ENCODE measurements at regions not wholly inside any gene's neighbourhood (a gene's known extent, or its start where the extent isn't known, plus 50 kb on each side); places are given as distances from the start of the nearest gene placed in this dataset.

DNA sequence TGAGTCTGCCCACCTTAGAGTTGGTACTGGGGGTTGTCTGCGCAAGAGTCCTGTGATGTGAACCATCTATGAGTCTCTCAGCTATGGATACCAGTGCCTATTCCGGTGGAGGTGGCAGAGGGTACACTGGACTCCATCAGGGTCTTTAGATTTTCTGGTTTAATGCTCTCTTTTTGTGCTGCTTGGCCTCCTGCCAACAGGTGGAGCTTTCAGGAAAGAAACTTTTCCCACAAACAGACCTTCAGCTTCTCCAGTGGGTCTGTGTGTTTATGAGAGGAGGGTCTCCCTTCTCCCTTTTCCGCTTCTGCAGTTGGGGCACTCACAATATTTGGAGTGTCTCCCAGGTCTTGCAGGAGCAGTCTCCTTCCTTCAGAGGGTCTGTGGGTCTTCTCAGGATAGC, 1721.9 kb upstream of the SLC39A10 start:
- TF ChIP-seq YY1 (IDR thresholded peaks at IDR 0.05; ENCODE audit: low read depth) (no peak), FOXM1 (IDR thresholded peaks at IDR 0.05; ENCODE audit: borderline replicate concordance, low read depth) (no peak), USF1 (IDR thresholded peaks at IDR 0.05) (no peak), TEAD4 (IDR thresholded peaks at IDR 0.05) (no peak), REST (IDR thresholded peaks at IDR 0.05; ENCODE audit: low read depth) (no peak), CEBPB (IDR thresholded peaks at IDR 0.05) (no peak), RAD21 (IDR thresholded peaks at IDR 0.05; ENCODE audit: low read depth) (no peak), ZBTB7A (IDR thresholded peaks at IDR 0.05; ENCODE audit: low read depth) (no peak), TAF1 (IDR thresholded peaks at IDR 0.05; ENCODE audit: low read depth) (no peak), NFIC (IDR thresholded peaks at IDR 0.05) (no peak), EP300 (IDR thresholded peaks at IDR 0.05; ENCODE audit: borderline replicate concordance) (no peak), MAX (IDR thresholded peaks at IDR 0.05) (no peak), TCF12 (IDR thresholded peaks at IDR 0.05; ENCODE audit: low read depth) (no peak), CREB1 (IDR thresholded peaks at IDR 0.05; ENCODE audit: low read depth) (no peak), EGR1 (IDR thresholded peaks at IDR 0.05) (no peak)

DNA sequence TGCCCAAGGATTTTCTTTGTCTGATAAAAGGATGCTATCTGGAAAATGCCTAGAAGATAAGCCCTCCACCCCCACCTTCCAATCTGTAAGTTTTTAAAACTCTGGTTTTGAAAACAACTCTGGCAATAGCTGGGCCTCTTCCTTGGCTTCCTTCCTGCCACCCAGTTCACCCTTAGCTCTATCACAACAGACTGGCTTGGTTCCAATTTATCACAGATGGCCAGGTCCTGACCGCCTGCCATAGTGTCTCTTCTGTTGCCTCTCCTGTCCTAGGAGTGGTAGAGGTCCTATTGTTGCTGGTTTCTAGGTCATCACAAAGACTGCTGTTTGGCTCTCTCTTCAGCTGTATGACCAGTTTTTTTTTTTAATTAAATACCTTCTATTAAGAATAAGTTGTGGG, 1727.9 kb upstream of the SLC39A10 start:
- TF ChIP-seq ZBTB7A (IDR thresholded peaks at IDR 0.05; ENCODE audit: low read depth) = no peak
- TF ChIP-seq REST (IDR thresholded peaks at IDR 0.05; ENCODE audit: low read depth) = no peak
- no peak for TF ChIP-seq CREB1 (IDR thresholded peaks at IDR 0.05; ENCODE audit: low read depth)
- TF ChIP-seq TCF12 (IDR thresholded peaks at IDR 0.05; ENCODE audit: low read depth) = no peak

DNA sequence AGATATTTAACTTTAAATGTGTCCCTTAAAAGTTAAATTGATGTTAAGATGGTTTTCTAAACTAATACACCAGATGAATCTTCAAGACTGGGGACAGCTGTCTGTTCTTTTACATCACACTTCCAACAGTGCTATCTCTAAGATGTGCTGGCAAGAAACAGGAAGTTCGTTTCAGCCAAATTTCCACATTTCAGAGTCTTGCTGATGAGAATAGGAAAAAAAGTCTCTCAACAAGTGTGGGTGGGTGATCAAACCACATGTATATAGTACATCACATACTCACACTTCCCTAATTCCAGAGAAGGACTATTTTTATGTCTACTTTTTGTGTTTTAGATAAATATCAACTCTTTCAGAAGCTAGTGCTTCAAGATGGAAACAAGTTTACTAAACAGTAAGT, 1712.8 kb upstream of the TMEFF2 start:
- no peak for TF ChIP-seq FOXM1 (IDR thresholded peaks at IDR 0.05; ENCODE audit: borderline replicate concordance, low read depth)
- no peak for TF ChIP-seq MAX (IDR thresholded peaks at IDR 0.05)
- TF ChIP-seq TAF1 (IDR thresholded peaks at IDR 0.05; ENCODE audit: low read depth) = no peak
- no peak for TF ChIP-seq YY1 (IDR thresholded peaks at IDR 0.05; ENCODE audit: low read depth)
- no peak for TF ChIP-seq CEBPB (IDR thresholded peaks at IDR 0.05)
- no peak for TF ChIP-seq CREB1 (IDR thresholded peaks at IDR 0.05; ENCODE audit: low read depth)
- TF ChIP-seq TCF12 (IDR thresholded peaks at IDR 0.05; ENCODE audit: low read depth) = no peak
- TF ChIP-seq REST (IDR thresholded peaks at IDR 0.05; ENCODE audit: low read depth) = no peak
- TF ChIP-seq EP300 (IDR thresholded peaks at IDR 0.05; ENCODE audit: borderline replicate concordance) = no peak
- TF ChIP-seq USF1 (IDR thresholded peaks at IDR 0.05) = no peak

GRCh38 chr2:193900292-193900691, 1705.6 kb upstream of the TMEFF2 start:
- TF ChIP-seq TEAD4 (IDR thresholded peaks at IDR 0.05) (no peak), CEBPB (IDR thresholded peaks at IDR 0.05) (no peak), ZBTB7A (IDR thresholded peaks at IDR 0.05; ENCODE audit: low read depth) (no peak), EP300 (IDR thresholded peaks at IDR 0.05; ENCODE audit: borderline replicate concordance) (no peak), TAF1 (IDR thresholded peaks at IDR 0.05; ENCODE audit: low read depth) (no peak), USF1 (IDR thresholded peaks at IDR 0.05) (no peak), FOXM1 (IDR thresholded peaks at IDR 0.05; ENCODE audit: borderline replicate concordance, low read depth) (no peak), MAX (IDR thresholded peaks at IDR 0.05) (no peak), TCF12 (IDR thresholded peaks at IDR 0.05; ENCODE audit: low read depth) (no peak), RAD21 (IDR thresholded peaks at IDR 0.05; ENCODE audit: low read depth) (no peak), NFIC (IDR thresholded peaks at IDR 0.05) (no peak), YY1 (IDR thresholded peaks at IDR 0.05; ENCODE audit: low read depth) (no peak)
